IMR-90 (cell line): ENCODE measurements at regions not wholly inside any gene's neighbourhood (a gene's known extent, or its start where the extent isn't known, plus 50 kb on each side); places are given as distances from the start of the nearest gene placed in this dataset.

Experiments used
- ATAC-seq: fragments of 200-7000 bp; cut with Tn5 transposase; 2 replicates; pipeline ENCODE4 v1.9.1; 2020; ENCODE audit warnings: low read depth, mild to moderate bottlenecking, moderate library complexity
- BruUV-seq: library from RNA; stranded (reverse); fragments of 400-500 nt; replicated peaks from 2 replicates; lab custom pipeline; 2021; lab: Mats Ljungman, UMichigan
- CTCF ChIA-PET: fragments of 300-600 bp; formaldehyde crosslinking; extraction: SDS; loops from one replicate; lab custom pipeline; 2021; ENCODE audit warnings: antibody characterized with exemption; lab: Yijun Ruan, JAX
- POLR2A ChIA-PET: fragments of 300-600 bp; sonication (Branson Sonifier 250); formaldehyde crosslinking; loops from one replicate; lab custom pipeline; 2022; ENCODE audit warnings: antibody characterized with exemption; ENCODE audit not compliant: unreplicated experiment; lab: Charles Lee
- DNase-seq: peaks from one replicate; pipeline ENCODE4 v3.0.0; 2013
- H2AFZ ChIP-seq: replicated peaks from 2 replicates; pipeline ENCODE3; 2013; ENCODE audit warnings: low read length, mild to moderate bottlenecking; ENCODE audit not compliant: poor library complexity
- H2AK5ac ChIP-seq: 2 replicates; pipeline ENCODE4 v1.6.1; 2013; ENCODE audit warnings: low read depth, low read length, inconsistent platforms
- H2AK9ac ChIP-seq: replicated peaks from 2 replicates; pipeline ENCODE3; 2013; ENCODE audit warnings: mild to moderate bottlenecking, low read depth, low read length, moderate library complexity; ENCODE audit not compliant: poor library complexity
- H2BK120ac ChIP-seq: 2 replicates; pipeline ENCODE4 v1.6.1; 2013; ENCODE audit warnings: low read depth, low read length, inconsistent platforms
- H2BK15ac ChIP-seq: 3 replicates; pipeline ENCODE4 v1.6.1; 2013; ENCODE audit warnings: low read depth, low read length, inconsistent platforms
- H2BK20ac ChIP-seq: 2 replicates; pipeline ENCODE4 v1.6.1; 2013; ENCODE audit warnings: low read depth, mild to moderate bottlenecking, inconsistent platforms, low read length, moderate library complexity
- H2BK5ac ChIP-seq: 2 replicates; pipeline ENCODE4 v1.6.1; 2013; ENCODE audit warnings: mild to moderate bottlenecking, low read depth, low read length, inconsistent platforms; ENCODE audit not compliant: poor library complexity, severe bottlenecking
- H3K14ac ChIP-seq: replicated peaks from 2 replicates; pipeline ENCODE4 v1.6.1; 2013; ENCODE audit warnings: low read depth, low read length, inconsistent platforms
- H3K18ac ChIP-seq: 2 replicates; pipeline ENCODE4 v1.6.1; 2013; ENCODE audit warnings: low read depth, low read length, control low read depth
- H3K23ac ChIP-seq: 2 replicates; pipeline ENCODE4 v1.6.1; 2013; ENCODE audit warnings: low read depth, low read length, inconsistent platforms
- H3K27ac ChIP-seq: 2 replicates; pipeline ENCODE4 v1.5.1; 2013; ENCODE audit warnings: mild to moderate bottlenecking, control low read depth, low read length; ENCODE audit not compliant: insufficient read depth
- H3K27me3 ChIP-seq: 2 replicates; pipeline ENCODE4 v1.6.1; 2013; ENCODE audit warnings: low read length; ENCODE audit not compliant: control insufficient read depth, insufficient read depth
- H3K36me3 ChIP-seq: 2 replicates; pipeline ENCODE4 v1.6.1; 2013; ENCODE audit warnings: low read length, mixed read lengths; ENCODE audit not compliant: control insufficient read depth, insufficient read depth
- H3K4ac ChIP-seq: 2 replicates; pipeline ENCODE4 v1.6.1; 2013; ENCODE audit warnings: low read depth, low read length, inconsistent platforms
- H3K4me1 ChIP-seq: 2 replicates; pipeline ENCODE4 v1.6.1; 2013; ENCODE audit warnings: low read length, mixed read lengths; ENCODE audit not compliant: control insufficient read depth, insufficient read depth
- H3K4me2 ChIP-seq: 2 replicates; pipeline ENCODE4 v1.6.1; 2013; ENCODE audit warnings: low read depth, mild to moderate bottlenecking, control low read depth, low read length, moderate library complexity
- H3K4me3 ChIP-seq: 2 replicates; pipeline ENCODE4 v1.5.1; 2013; ENCODE audit warnings: low read depth, mild to moderate bottlenecking, control low read depth, low read length, moderate library complexity; ENCODE audit not compliant: insufficient read depth
- H3K56ac ChIP-seq: 2 replicates; pipeline ENCODE4 v1.6.1; 2013; ENCODE audit warnings: low read length, inconsistent platforms; ENCODE audit not compliant: insufficient read depth; ENCODE audit errors: extremely low read depth
- H3K79me1 ChIP-seq, 2 experiments: 2 replicates each; pipeline ENCODE4 v1.6.1; 2013; ENCODE audit warnings: low read length in 2 of 2, inconsistent platforms in 1 of 2, low read depth in 1 of 2
- H3K9ac ChIP-seq: 2 replicates; pipeline ENCODE4 v1.6.1; 2013; ENCODE audit warnings: low read depth, low read length, control low read depth
- H3K9me1 ChIP-seq: 2 replicates; pipeline ENCODE4 v1.6.1; 2013; ENCODE audit warnings: low read length, inconsistent platforms; ENCODE audit not compliant: insufficient read depth
- H3K9me3 ChIP-seq: 2 replicates; pipeline ENCODE4 v1.6.1; 2013; ENCODE audit warnings: low read length; ENCODE audit not compliant: control insufficient read depth, insufficient read depth
- H4K20me1 ChIP-seq: 2 replicates; pipeline ENCODE4 v1.6.1; 2013; ENCODE audit warnings: low read length, inconsistent platforms; ENCODE audit not compliant: insufficient read depth
- H4K5ac ChIP-seq: 2 replicates; pipeline ENCODE4 v1.6.1; 2013; ENCODE audit warnings: mild to moderate bottlenecking, low read depth, low read length, control low read depth
- H4K8ac ChIP-seq, 2 experiments: 2 replicates each; pipeline ENCODE4 v1.6.1; 2013; ENCODE audit warnings: low read depth in 2 of 2, low read length in 2 of 2, control low read depth in 1 of 2, inconsistent platforms in 1 of 2
- H4K91ac ChIP-seq: 2 replicates; pipeline ENCODE4 v1.6.1; 2013; ENCODE audit warnings: low read depth, low read length, inconsistent platforms; ENCODE audit not compliant: insufficient read depth
- MAFK ChIP-seq: IDR thresholded peaks from 2 replicates; pipeline ENCODE4 v1.6.1; 2012; ENCODE audit warnings: low read depth, low read length, improper control_type of control experiment
- WGBS, 2 experiments: methylation state at CpG; one replicate each; pipeline versions ENCODE4 v1.1.5 to v1.1.7; 2013; ENCODE audit warnings: missing lambda C conversion rate in 2 of 2; ENCODE audit not compliant: insufficient read length in 1 of 2; ENCODE audit errors: extremely low coverage in 2 of 2; 5-methylcytosine and 5-hydroxymethylcytosine counted together
- dilution Hi-C: fragments of 300-500 bp; cut with HindIII; formaldehyde crosslinking; loops from one replicate; pipeline ENCODE4 v1.14.3; 2018; ENCODE audit warnings: low sequenced_read_pairs; ENCODE audit not compliant: unreplicated experiment
- in situ Hi-C: fragments of 300-500 bp; cut with MboI; formaldehyde crosslinking; loops from 3 replicates; pipeline ENCODE4 v1.14.3; 2019; ENCODE audit warnings: low sequenced_read_pairs, inconsistent platforms, mixed read lengths
- intact Hi-C: fragments of 100-400 bp; cut with micrococcal nuclease; formaldehyde crosslinking; loops from 2 replicates; pipeline ENCODE4 v1.10.0; 2022

GRCh38 chr6:6452002-6452401 is 131.5 kb upstream of the F13A1 start:
- H3K23ac ChIP-seq, result no peak overlapping the region
- H3K56ac ChIP-seq, result no peak overlapping the region
- ChIA-PET POLR2A (no interaction called here), CTCF (no interaction called here)
- no peak overlapping the region for H3K4me2 ChIP-seq
- no peak overlapping the region for H4K5ac ChIP-seq
- H3K4me1 ChIP-seq, result no peaks in the 10 kb centered on the region
- H3K27me3 ChIP-seq, result no peaks in the 10 kb centered on the region
- no peak overlapping the region for H2AK5ac ChIP-seq
- dilution Hi-C loops (no loop called here), in situ Hi-C loops (no loop called here), intact Hi-C loops (no loop called here)
- no CpG with 5 or more reads among the region's 2 CpGs for WGBS, 2 experiments
- ATAC-seq, result no peak
- H3K9me3 ChIP-seq, result peaks cover 25% of the 10 kb centered on the region
- H3K27ac ChIP-seq, result no peak overlapping the region
- no peak overlapping the region for H4K91ac ChIP-seq
- no peak for TF ChIP-seq MAFK
- no peak overlapping the region for H3K18ac ChIP-seq
- H3K9ac ChIP-seq, result no peak overlapping the region
- H3K36me3 ChIP-seq, result no peaks in the 10 kb centered on the region
- H3K79me1 ChIP-seq, result no peaks in the 10 kb centered on the region
- H3K4me3 ChIP-seq, result no peak overlapping the region
- no peak for DNase-seq
- H4K20me1 ChIP-seq, result no peaks in the 10 kb centered on the region
- no peak overlapping the region for H3K4ac ChIP-seq
- H3K9me1 ChIP-seq, result no peaks in the 10 kb centered on the region
- no peak overlapping the region for H2AFZ ChIP-seq
- no peak overlapping the region for H2BK15ac ChIP-seq
- H4K8ac ChIP-seq, result no peak overlapping the region
- H2BK120ac ChIP-seq, result no peak overlapping the region
- no peak overlapping the region for H2AK9ac ChIP-seq
- H2BK20ac ChIP-seq, result no peak overlapping the region
- no peak overlapping the region for H2BK5ac ChIP-seq
- BruUV-seq, result no TSS peak
- H3K14ac ChIP-seq, result no peak overlapping the region
